A549 (cell line): ENCODE measurements at regions not wholly inside any gene's neighbourhood (a gene's known extent, or its start where the extent isn't known, plus 50 kb on each side); places are given as distances from the start of the nearest gene placed in this dataset.

ENCODE experiments used
- ATAC-seq, 2 experiments: fragments of 200-7000 bp in 1 of 2; fragments of >200 bp in 1 of 2; cut with Nextera tagmentation in 1 of 2; cut with Tn5 transposase in 1 of 2; 3 replicates each; pipeline versions ENCODE4 v1.8.0 to v1.9.1; 2018 to 2020; ENCODE audit warnings: mild to moderate bottlenecking in 1 of 2, moderate library complexity in 1 of 2
- CTCF ChIA-PET: fragments of 300-600 bp; sonication (Branson Sonifier 250); formaldehyde crosslinking; extraction: SDS; loops from one replicate; lab custom pipeline; 2021; ENCODE audit warnings: antibody characterized with exemption, inconsistent platforms; lab: Yijun Ruan, JAX
- POLR2A ChIA-PET: fragments of 350-600 bp; formaldehyde crosslinking; extraction: SDS; loops from one replicate; lab custom pipeline; 2021; ENCODE audit warnings: antibody characterized with exemption, inconsistent platforms; lab: Yijun Ruan, JAX
- DNase-seq, 2 experiments: peaks; one replicate each; pipeline versions ENCODE4 v3.0.0 to v3.0.0-alpha.2; 2011 to 2016; ENCODE audit warnings: low read depth in 1 of 2, low spot score in 1 of 2
- FAIRE-seq: peaks from 2 replicates; lab custom pipeline; 2011; peaks lifted over from hg19 to GRCh38; lab: Jason Lieb, UNC
- H3K27ac ChIP-seq, 2 experiments: fragments of >200 bp; sonication (Bioruptor Twin); formaldehyde crosslinking; 3 replicates each; pipeline ENCODE4 v1.5.1; 2016 to 2017
- H3K4me1 ChIP-seq: fragments of >200 bp; sonication (Bioruptor Twin); formaldehyde crosslinking; 3 replicates; pipeline ENCODE4 v1.6.1; 2016
- H3K4me2 ChIP-seq: fragments of >200 bp; sonication (Bioruptor Twin); formaldehyde crosslinking; 3 replicates; pipeline ENCODE4 v1.6.1; 2016
- H3K4me3 ChIP-seq: fragments of >200 bp; sonication (Bioruptor Twin); formaldehyde crosslinking; 3 replicates; pipeline ENCODE4 v1.5.1; 2016
- H3K9me3 ChIP-seq: fragments of >200 bp; sonication (Bioruptor Twin); formaldehyde crosslinking; 3 replicates; pipeline ENCODE4 v1.6.1; 2016
- CHD2 ChIP-seq: fragments of 150-350 bp; IDR thresholded peaks from 2 replicates; pipeline ENCODE4 v1.6.1; 2014; ENCODE audit warnings: low read length; ENCODE audit not compliant: partially characterized antibody
- EHF ChIP-seq: fragments of 250-450 bp; sonication (Bioruptor Pico); IDR thresholded peaks from 2 replicates; pipeline ENCODE4 v1.5.0; 2020; ENCODE audit warnings: mild to moderate bottlenecking
- EP300 ChIP-seq, 2 experiments: fragments of >200 bp; sonication (Bioruptor Twin); formaldehyde crosslinking; IDR thresholded peaks; 2 replicates in 1 of 2; 3 replicates in 1 of 2; pipeline ENCODE4 v1.6.1; 2016 to 2017
- HDAC2 ChIP-seq: fragments of 200-600 bp; sonication (generic); IDR thresholded peaks from 2 replicates; pipeline ENCODE4 v1.6.1; 2016
- HEYL ChIP-seq: fragments of 250-450 bp; sonication (Bioruptor Pico); IDR thresholded peaks from 2 replicates; pipeline ENCODE4 v1.8.0; 2021; ENCODE audit warnings: mild to moderate bottlenecking, moderate library complexity
- HOXA7 ChIP-seq: fragments of 250-450 bp; sonication (Bioruptor Pico); IDR thresholded peaks from 2 replicates; pipeline ENCODE4 v1.5.0; 2020; ENCODE audit warnings: mild to moderate bottlenecking, moderate library complexity
- MAFK ChIP-seq: fragments of 450-650 bp; IDR thresholded peaks from 2 replicates; pipeline ENCODE4 v1.6.1; 2014; ENCODE audit not compliant: partially characterized antibody
- NR3C1 ChIP-seq: fragments of >200 bp; sonication (Bioruptor Twin); formaldehyde crosslinking; IDR thresholded peaks from 3 replicates; pipeline ENCODE4 v1.6.1; 2017
- POLR2A ChIP-seq: IDR thresholded peaks from 2 replicates; pipeline ENCODE4 v1.6.1; 2012; ENCODE audit warnings: mild to moderate bottlenecking, low read length
- POLR2AphosphoS2 ChIP-seq: conservative IDR thresholded peaks from 2 replicates; pipeline ENCODE4 v1.6.1; 2012; ENCODE audit warnings: low read length, improper control_type of control experiment, inconsistent platforms
- RARB ChIP-seq: fragments of 250-450 bp; sonication (Bioruptor Pico); IDR thresholded peaks from 2 replicates; pipeline ENCODE4 v1.8.0; 2021; ENCODE audit warnings: mild to moderate bottlenecking, moderate library complexity
- RNF2 ChIP-seq: fragments of 200-600 bp; sonication (generic); IDR thresholded peaks from 2 replicates; pipeline ENCODE4 v1.6.1; 2016; ENCODE audit warnings: low read depth, mild to moderate bottlenecking, antibody characterized with exemption, moderate library complexity, borderline replicate concordance
- SMC3 ChIP-seq: fragments of >200 bp; sonication (Bioruptor Twin); formaldehyde crosslinking; IDR thresholded peaks from 3 replicates; pipeline ENCODE4 v1.6.1; 2018; ENCODE audit warnings: inconsistent platforms
- TFCP2L1 ChIP-seq: fragments of 250-450 bp; sonication (Bioruptor Pico); IDR thresholded peaks from 2 replicates; pipeline ENCODE4 v1.5.0; 2021; ENCODE audit warnings: mild to moderate bottlenecking
- TP53 ChIP-seq: fragments of 250-450 bp; sonication (Bioruptor Pico); IDR thresholded peaks from 2 replicates; pipeline ENCODE4 v1.5.0; 2021; ENCODE audit warnings: mild to moderate bottlenecking, moderate library complexity
- WGBS: methylation state at CpG from one replicate; pipeline ENCODE4 v1.1.6; 2017; ENCODE audit errors: missing lambda C conversion rate; 5-methylcytosine and 5-hydroxymethylcytosine counted together
- TF ChIP-seq, protein P1 (sequence below): fragments of 200-600 bp; sonication (generic); IDR thresholded peaks from 2 replicates; pipeline ENCODE4 v1.6.1; 2016; ENCODE audit warnings: antibody characterized with exemption, mild to moderate bottlenecking, moderate library complexity
- TF ChIP-seq, protein P2 (sequence below): fragments of >200 bp; sonication (Bioruptor Twin); formaldehyde crosslinking; IDR thresholded peaks from 3 replicates; pipeline ENCODE4 v1.5.1; 2016
- TF ChIP-seq, protein P3 (sequence below): IDR thresholded peaks from 2 replicates; pipeline ENCODE4 v1.6.1; 2012
- TF ChIP-seq, protein P4 (sequence below): fragments of >200 bp; sonication (Bioruptor Twin); formaldehyde crosslinking; IDR thresholded peaks from 3 replicates; pipeline ENCODE4 v1.6.1; 2016
- TF ChIP-seq, protein P5 (sequence below): IDR thresholded peaks from 2 replicates; pipeline ENCODE4 v1.6.1; 2012; ENCODE audit warnings: low read depth, borderline replicate concordance

DNA sequence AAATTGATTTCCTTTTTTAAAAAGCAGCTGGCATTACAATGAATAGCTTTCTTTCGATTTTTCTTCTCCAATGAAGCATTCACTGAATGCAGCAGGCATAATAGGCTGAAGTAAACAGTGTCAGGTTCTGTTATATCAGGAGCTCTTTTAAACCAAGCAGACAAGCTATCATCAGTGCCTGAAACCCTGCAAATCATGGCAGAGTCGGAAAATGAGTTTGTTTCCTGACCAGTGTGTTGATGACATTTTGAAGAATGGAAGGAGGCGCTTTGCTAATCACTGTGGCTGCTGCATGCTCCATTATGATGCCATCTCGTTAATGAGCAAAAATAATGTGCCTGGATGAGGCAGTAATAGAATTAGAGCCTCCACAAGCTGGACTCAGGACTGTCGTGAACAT is 284.5 kb downstream of the ZNF608 start:
- ATAC-seq (no peak), FAIRE-seq (no peak), DNase-seq (no peak)
- H3K4me2 ChIP-seq, result no peak overlapping the region
- no peaks in the 10 kb centered on the region for H3K4me1 ChIP-seq
- H3K9me3 ChIP-seq, result peaks cover 16% of the 10 kb centered on the region
- POLR2A ChIA-PET, result no interaction called here
- no peak overlapping the region for H3K4me3 ChIP-seq
- 27% methylated on average over 5 of the region's 5 CpGs for WGBS
- CTCF ChIA-PET, result no interaction called here
- H3K27ac ChIP-seq, result no peak overlapping the region
- no peak for TF ChIP-seq TFCP2L1 (CRISPR knock-in tag)
- no peak for TF ChIP-seq POLR2A
- TF ChIP-seq EP300 (IDR thresholded peaks at IDR 0.05), result no peak
- TF ChIP-seq RNF2, result no peak
- no peak for TF ChIP-seq CHD2
- TF ChIP-seq EHF (CRISPR knock-in tag), result no peak
- TF ChIP-seq, protein P1, sequence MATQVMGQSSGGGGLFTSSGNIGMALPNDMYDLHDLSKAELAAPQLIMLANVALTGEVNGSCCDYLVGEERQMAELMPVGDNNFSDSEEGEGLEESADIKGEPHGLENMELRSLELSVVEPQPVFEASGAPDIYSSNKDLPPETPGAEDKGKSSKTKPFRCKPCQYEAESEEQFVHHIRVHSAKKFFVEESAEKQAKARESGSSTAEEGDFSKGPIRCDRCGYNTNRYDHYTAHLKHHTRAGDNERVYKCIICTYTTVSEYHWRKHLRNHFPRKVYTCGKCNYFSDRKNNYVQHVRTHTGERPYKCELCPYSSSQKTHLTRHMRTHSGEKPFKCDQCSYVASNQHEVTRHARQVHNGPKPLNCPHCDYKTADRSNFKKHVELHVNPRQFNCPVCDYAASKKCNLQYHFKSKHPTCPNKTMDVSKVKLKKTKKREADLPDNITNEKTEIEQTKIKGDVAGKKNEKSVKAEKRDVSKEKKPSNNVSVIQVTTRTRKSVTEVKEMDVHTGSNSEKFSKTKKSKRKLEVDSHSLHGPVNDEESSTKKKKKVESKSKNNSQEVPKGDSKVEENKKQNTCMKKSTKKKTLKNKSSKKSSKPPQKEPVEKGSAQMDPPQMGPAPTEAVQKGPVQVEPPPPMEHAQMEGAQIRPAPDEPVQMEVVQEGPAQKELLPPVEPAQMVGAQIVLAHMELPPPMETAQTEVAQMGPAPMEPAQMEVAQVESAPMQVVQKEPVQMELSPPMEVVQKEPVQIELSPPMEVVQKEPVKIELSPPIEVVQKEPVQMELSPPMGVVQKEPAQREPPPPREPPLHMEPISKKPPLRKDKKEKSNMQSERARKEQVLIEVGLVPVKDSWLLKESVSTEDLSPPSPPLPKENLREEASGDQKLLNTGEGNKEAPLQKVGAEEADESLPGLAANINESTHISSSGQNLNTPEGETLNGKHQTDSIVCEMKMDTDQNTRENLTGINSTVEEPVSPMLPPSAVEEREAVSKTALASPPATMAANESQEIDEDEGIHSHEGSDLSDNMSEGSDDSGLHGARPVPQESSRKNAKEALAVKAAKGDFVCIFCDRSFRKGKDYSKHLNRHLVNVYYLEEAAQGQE, result no peak
- TF ChIP-seq HOXA7 (CRISPR knock-in tag), result no peak

DNA sequence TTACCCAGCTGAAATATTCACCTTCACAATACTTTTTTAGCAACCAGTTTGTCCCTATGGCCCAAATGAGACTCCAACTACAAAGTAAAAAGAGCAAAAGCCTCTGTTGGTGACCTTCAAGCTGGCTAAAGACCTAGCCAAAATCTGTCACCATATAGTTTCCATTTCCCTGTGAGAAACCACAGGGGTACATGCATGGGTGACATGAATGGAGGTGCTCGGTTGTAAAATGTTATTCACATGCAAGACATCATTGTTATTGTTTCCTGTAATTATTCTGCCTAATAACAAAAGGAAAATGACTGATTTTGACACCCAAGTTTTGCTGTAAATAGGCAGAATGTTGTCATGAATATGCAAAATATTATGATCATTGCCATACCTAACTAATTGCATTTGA is 285.3 kb downstream of the ZNF608 start:
- ChIA-PET CTCF (no interaction called here), POLR2A (no interaction called here)
- no peak for DNase-seq
- no peak overlapping the region for H3K27ac ChIP-seq
- H3K4me2 ChIP-seq, result no peak overlapping the region
- H3K9me3 ChIP-seq, result peaks cover 16% of the 10 kb centered on the region
- no peaks in the 10 kb centered on the region for H3K4me1 ChIP-seq
- WGBS, result 39% methylated on average over 1 of the region's 1 CpG
- no peak for ATAC-seq
- H3K4me3 ChIP-seq, result no peak overlapping the region
- TF ChIP-seq, protein P2, sequence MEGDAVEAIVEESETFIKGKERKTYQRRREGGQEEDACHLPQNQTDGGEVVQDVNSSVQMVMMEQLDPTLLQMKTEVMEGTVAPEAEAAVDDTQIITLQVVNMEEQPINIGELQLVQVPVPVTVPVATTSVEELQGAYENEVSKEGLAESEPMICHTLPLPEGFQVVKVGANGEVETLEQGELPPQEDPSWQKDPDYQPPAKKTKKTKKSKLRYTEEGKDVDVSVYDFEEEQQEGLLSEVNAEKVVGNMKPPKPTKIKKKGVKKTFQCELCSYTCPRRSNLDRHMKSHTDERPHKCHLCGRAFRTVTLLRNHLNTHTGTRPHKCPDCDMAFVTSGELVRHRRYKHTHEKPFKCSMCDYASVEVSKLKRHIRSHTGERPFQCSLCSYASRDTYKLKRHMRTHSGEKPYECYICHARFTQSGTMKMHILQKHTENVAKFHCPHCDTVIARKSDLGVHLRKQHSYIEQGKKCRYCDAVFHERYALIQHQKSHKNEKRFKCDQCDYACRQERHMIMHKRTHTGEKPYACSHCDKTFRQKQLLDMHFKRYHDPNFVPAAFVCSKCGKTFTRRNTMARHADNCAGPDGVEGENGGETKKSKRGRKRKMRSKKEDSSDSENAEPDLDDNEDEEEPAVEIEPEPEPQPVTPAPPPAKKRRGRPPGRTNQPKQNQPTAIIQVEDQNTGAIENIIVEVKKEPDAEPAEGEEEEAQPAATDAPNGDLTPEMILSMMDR, result no peak
- TF ChIP-seq HEYL (CRISPR knock-in tag), result no peak
- TF ChIP-seq TP53, result no peak
- TF ChIP-seq HDAC2, result no peak
- no peak for FAIRE-seq

DNA sequence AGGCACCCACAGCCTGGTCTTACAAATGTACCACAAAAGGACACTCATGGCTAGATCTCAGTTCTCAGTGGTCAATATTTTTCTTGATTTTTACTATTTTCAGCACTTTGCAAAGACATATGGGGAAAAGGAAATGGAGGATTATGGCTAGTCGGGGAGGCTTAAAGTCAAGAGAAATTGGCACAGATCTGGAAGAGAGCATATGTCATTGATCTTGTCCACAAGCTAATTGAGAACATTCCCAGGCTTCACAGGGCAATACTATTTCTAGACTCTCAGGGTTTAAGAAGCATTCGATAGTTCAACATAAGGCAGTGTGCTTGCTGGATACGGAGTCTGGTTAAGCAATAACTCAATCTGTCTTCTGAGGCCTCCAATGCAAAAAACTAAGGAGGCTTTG is 285.8 kb downstream of the ZNF608 start:
- CTCF ChIA-PET, result no interaction called here
- 54% methylated on average over 3 of the region's 3 CpGs for WGBS
- FAIRE-seq, result no peak

More for the DNA sequence above, 285.8 kb downstream of the ZNF608 start:
- ATAC-seq (no peak), DNase-seq (no peak)
- Histone ChIP-seq H3K4me1 (no peaks in the 10 kb centered on the region), H3K27ac (no peak overlapping the region), H3K4me3 (no peak overlapping the region), H3K9me3 (peaks cover 16% of the 10 kb centered on the region), H3K4me2 (no peak overlapping the region)
- TF ChIP-seq, protein P3, sequence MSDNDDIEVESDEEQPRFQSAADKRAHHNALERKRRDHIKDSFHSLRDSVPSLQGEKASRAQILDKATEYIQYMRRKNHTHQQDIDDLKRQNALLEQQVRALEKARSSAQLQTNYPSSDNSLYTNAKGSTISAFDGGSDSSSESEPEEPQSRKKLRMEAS, result no peak
- TF ChIP-seq, protein P4, sequence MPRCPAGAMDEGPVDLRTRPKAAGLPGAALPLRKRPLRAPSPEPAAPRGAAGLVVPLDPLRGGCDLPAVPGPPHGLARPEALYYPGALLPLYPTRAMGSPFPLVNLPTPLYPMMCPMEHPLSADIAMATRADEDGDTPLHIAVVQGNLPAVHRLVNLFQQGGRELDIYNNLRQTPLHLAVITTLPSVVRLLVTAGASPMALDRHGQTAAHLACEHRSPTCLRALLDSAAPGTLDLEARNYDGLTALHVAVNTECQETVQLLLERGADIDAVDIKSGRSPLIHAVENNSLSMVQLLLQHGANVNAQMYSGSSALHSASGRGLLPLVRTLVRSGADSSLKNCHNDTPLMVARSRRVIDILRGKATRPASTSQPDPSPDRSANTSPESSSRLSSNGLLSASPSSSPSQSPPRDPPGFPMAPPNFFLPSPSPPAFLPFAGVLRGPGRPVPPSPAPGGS, result no peak
- no peak for TF ChIP-seq EHF (CRISPR knock-in tag)
- TF ChIP-seq, protein P1, result no peak
- TF ChIP-seq POLR2A, result no peak
- no peak for TF ChIP-seq MAFK
- no peak for TF ChIP-seq EP300 (IDR thresholded peaks at IDR 0.05)
- TF ChIP-seq, protein P2, result no peak
- TF ChIP-seq POLR2AphosphoS2, result no peak
- TF ChIP-seq, protein P5, sequence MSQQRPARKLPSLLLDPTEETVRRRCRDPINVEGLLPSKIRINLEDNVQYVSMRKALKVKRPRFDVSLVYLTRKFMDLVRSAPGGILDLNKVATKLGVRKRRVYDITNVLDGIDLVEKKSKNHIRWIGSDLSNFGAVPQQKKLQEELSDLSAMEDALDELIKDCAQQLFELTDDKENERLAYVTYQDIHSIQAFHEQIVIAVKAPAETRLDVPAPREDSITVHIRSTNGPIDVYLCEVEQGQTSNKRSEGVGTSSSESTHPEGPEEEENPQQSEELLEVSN, result no peak
- no peak for TF ChIP-seq TFCP2L1 (CRISPR knock-in tag)
- no peak for TF ChIP-seq NR3C1
- no peak for TF ChIP-seq SMC3
- TF ChIP-seq HEYL (CRISPR knock-in tag), result no peak
- no peak for TF ChIP-seq RARB
- no peak for TF ChIP-seq HOXA7 (CRISPR knock-in tag)
- POLR2A ChIA-PET, result no interaction called here
